ENCODE measurements at regions not wholly inside any gene's neighbourhood (a gene's known extent, or its start where the extent isn't known, plus 50 kb on each side); places are given as distances from the start of the nearest gene placed in this dataset.

DNA sequence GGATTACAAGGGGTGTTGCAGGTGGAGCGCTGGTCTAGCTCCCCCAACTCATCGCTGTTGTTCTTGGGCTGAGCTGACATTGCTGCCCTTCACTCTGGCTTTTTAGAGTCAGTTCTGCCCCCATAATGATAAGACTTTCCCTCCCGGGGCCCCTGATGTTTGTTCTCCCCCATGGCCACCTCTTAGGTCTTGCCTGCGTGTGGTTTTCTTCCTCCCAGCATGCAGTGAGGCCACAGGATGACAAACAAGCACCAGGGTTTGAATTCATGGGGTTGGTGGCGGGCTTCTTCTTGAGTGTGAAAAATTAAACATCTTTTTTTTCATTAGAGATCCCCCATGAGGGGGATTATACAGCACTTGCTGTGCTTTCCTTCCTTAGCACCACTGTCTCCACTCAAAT is 74.1 kb downstream of the CTAGE1 start:
- TF ChIP-seq, protein P1, sequence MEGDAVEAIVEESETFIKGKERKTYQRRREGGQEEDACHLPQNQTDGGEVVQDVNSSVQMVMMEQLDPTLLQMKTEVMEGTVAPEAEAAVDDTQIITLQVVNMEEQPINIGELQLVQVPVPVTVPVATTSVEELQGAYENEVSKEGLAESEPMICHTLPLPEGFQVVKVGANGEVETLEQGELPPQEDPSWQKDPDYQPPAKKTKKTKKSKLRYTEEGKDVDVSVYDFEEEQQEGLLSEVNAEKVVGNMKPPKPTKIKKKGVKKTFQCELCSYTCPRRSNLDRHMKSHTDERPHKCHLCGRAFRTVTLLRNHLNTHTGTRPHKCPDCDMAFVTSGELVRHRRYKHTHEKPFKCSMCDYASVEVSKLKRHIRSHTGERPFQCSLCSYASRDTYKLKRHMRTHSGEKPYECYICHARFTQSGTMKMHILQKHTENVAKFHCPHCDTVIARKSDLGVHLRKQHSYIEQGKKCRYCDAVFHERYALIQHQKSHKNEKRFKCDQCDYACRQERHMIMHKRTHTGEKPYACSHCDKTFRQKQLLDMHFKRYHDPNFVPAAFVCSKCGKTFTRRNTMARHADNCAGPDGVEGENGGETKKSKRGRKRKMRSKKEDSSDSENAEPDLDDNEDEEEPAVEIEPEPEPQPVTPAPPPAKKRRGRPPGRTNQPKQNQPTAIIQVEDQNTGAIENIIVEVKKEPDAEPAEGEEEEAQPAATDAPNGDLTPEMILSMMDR (IDR thresholded peaks at IDR 0.05): no peak
- no peak for TF ChIP-seq POLR2A (IDR thresholded peaks at IDR 0.05)

Data from right lobe of liver (tissue), 4 donors.